ENCODE measurements at regions not wholly inside any gene's neighbourhood (a gene's known extent, or its start where the extent isn't known, plus 50 kb on each side); places are given as distances from the start of the nearest gene placed in this dataset.

GRCh38 chr1:38721816-38722215, 137.8 kb downstream of the RRAGC start:
- in situ Hi-C loops (cut with HindIII; ENCODE audit: low sequenced_read_pairs) = no loop called here

GRCh38 chr1:38719880-38720279, 139.7 kb downstream of the RRAGC start:
- in situ Hi-C loops (cut with HindIII; ENCODE audit: low sequenced_read_pairs) = no loop called here

DNA sequence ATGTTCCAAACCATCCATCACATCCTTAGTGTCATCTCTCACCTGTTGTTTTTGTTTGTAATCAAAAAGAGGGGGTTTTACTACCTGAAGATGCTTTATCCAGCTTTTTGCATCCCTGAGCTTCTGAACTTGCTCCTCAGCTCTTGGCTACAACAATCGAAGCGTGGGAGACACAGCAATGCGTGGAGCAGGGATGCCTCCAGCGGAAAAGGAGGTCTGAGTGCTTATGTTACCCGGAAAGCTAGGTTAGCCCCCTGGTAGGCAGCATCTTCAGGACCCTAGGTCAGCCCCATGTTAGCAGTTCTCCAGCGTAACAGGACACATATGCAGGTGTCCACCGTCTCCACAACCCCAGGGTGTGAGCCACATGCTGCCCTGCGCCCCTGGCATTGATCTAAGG, 141.5 kb downstream of the RRAGC start:
- in situ Hi-C loops (cut with HindIII; ENCODE audit: low sequenced_read_pairs) = no loop called here

GRCh38 chr1:38716229-38716628, 143.3 kb downstream of the RRAGC start:
- in situ Hi-C loops (cut with HindIII; ENCODE audit: low sequenced_read_pairs) = no loop called here

DNA sequence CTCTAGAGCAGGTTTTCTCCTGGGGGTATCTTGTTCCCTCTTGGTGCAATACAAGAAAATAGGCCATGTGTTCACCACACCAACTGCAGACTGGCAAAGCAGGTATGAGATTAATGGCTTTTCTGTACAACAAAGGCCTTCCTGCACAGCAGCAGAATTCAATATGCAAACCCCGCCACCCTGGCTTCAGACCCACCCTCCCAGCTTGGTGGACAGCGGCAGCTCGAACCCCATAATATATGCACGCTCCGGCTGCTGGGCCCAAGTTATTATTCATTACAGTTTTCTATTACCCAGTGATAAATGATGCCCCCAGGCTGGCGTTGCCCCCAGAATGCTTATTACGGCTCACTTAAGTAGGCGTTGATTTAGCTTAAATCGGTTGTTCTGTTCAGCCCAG, 144.2 kb downstream of the RRAGC start:
- in situ Hi-C loops (cut with HindIII; ENCODE audit: low sequenced_read_pairs) = no loop called here

- in situ Hi-C loops (cut with HindIII; ENCODE audit: low sequenced_read_pairs) = no loop called here
These were observed 147.5 kb downstream of the RRAGC start for GRCh38 chr1:38712046-38712445.

DNA sequence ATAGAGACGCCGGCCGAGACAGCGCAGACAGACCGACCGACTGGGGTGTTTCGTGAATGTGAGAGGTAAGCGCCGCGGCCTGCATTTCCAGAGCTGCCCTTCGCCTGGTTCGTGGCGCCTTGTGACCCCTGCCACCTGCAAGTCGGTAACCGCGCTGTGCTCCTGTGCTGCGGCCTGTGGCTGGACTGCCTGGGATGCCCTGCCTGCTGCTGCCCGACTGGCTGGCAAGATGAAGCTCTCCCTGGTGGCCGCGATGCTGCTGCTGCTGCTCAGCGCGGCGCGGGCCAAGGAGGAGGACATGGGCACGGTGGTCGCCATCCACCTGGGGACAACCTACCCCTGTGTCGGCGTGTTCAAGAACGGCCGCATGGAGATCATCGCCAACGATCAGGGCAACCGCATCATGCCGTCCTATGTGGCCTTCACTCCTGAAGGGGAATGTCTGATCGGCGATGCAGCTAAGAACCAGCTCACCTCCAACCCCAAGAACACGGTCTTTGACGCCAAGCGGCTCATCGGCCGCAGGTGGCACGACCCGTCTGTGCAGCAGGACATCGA, 150.8 kb downstream of the RRAGC start:
- in situ Hi-C loops (cut with HindIII; ENCODE audit: low sequenced_read_pairs) = no loop called here

GRCh38 chr1:38701088-38701487, 158.5 kb downstream of the RRAGC start:
- in situ Hi-C loops (cut with HindIII; ENCODE audit: low sequenced_read_pairs) = no loop called here

- in situ Hi-C loops (cut with HindIII; ENCODE audit: low sequenced_read_pairs) = no loop called here
These were observed 159.5 kb downstream of the RRAGC start for GRCh38 chr1:38700077-38700470.

- in situ Hi-C loops (cut with HindIII; ENCODE audit: low sequenced_read_pairs) = no loop called here
These were observed 160.1 kb downstream of the RRAGC start for GRCh38 chr1:38699330-38700076.

- in situ Hi-C loops (cut with HindIII; ENCODE audit: low sequenced_read_pairs) = no loop called here
These were observed 162.2 kb downstream of the RRAGC start for GRCh38 chr1:38697387-38697786.

- in situ Hi-C loops (cut with HindIII; ENCODE audit: low sequenced_read_pairs) = no loop called here
These were observed 163.2 kb downstream of the RRAGC start for GRCh38 chr1:38696371-38696770.

DNA sequence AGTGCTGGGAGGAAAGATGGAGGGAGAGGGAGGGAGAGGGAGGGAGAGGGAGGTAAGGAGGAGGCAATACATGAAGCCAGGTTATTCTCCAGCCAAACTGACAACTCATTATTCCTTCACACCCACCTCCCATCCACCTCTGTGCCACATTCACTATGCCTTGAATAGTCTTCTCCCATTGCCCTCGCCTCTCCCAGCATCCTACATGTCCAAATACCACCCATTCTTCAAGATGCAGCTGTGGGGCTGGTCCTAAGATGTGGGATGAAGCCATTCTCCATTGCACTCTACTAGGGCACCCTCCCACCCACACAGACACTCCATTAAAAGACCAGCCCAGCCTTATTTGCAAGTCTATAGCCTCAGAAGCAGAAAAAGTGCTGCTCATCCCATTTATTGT, 165.8 kb downstream of the RRAGC start:
- in situ Hi-C loops (cut with HindIII; ENCODE audit: low sequenced_read_pairs) = no loop called here

DNA sequence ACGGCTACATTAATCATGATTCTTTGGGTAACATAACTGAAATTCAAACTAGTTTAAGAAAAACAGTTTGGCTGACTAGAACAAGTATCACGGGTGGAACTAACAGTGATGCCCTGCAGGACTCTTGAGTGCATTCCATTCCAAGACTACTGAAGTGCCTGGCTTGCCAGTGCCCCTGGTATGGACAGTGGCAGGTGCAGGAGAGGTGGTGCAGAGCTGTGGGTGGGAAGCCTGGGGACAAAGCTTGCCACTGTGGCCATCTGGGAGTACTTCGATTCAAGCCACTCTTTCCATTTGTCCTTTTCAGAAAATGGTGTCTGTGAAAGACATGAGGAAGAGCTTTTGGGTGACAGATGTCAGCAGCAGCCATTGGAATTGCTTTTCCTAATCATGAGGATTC, 166.5 kb downstream of the RRAGC start:
- in situ Hi-C loops (cut with HindIII; ENCODE audit: low sequenced_read_pairs) = no loop called here

- in situ Hi-C loops (cut with HindIII; ENCODE audit: low sequenced_read_pairs) = no loop called here
These were observed 168.7 kb downstream of the RRAGC start for GRCh38 chr1:38690790-38691449.

DNA sequence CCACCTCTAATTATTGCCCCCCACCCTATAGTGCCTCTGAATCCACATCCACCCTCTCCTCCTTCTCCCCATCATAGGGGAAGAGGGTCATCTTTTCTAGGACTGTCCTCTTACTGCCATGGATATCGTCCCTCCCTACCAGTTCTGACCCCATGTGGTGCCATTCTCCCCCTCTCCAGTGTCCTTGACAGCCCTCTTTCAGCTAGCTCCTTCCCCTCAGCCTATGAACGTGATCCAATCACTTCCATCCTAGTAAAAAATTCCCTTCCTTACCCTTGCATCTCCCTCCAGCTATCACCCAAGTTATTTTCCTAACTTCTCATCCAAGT, 172.7 kb downstream of the RRAGC start:
- in situ Hi-C loops (cut with HindIII; ENCODE audit: low sequenced_read_pairs) = no loop called here

- in situ Hi-C loops (cut with HindIII; ENCODE audit: low sequenced_read_pairs) = no loop called here
These were observed 173.2 kb downstream of the RRAGC start for GRCh38 chr1:38686167-38686926.

- in situ Hi-C loops (cut with HindIII; ENCODE audit: low sequenced_read_pairs) = no loop called here
These were observed 174.2 kb downstream of the RRAGC start for GRCh38 chr1:38685388-38685787.

DNA sequence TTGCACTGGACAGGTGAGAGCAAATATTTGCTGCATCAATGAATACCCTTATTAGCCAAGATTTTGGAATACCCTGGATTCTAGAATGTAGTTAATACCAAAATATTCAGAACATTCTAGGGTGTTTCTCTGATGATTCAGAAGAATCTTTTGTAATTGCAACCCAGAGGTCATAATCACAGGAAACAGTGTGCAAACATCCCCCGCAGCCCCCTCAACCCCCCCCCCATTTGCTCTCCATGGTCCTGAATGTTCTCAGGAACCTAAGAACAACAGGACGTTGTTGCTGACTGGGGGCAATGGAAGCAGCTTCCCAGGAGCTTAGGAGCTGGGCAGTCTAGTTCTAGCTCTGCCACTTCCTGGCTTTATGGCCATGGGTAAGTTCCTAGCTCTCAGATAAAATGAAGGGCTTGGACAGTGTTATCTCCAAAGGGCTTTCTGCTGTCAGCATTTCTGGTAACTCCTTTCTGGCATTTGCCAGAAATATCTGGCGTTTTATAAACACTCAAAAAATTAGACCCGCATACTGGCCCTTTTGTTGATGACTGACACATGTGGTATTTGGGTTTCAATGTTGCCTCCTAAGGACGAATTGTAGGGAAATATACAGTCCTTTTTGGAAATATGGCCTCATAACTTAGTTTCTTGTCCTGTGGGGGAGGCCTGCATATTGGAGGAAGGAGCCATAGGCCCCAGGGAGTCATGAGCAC, 178.6 kb downstream of the RRAGC start:
- in situ Hi-C loops (cut with HindIII; ENCODE audit: low sequenced_read_pairs) = no loop called here

- in situ Hi-C loops (cut with HindIII; ENCODE audit: low sequenced_read_pairs) = no loop called here
These were observed 181.8 kb downstream of the RRAGC start for GRCh38 chr1:38677756-38678155.

- in situ Hi-C loops (cut with HindIII; ENCODE audit: low sequenced_read_pairs) = no loop called here
These were observed 182.3 kb downstream of the RRAGC start for GRCh38 chr1:38677311-38677710.
